ENCODE measurements at regions not wholly inside any gene's neighbourhood (a gene's known extent, or its start where the extent isn't known, plus 50 kb on each side); places are given as distances from the start of the nearest gene placed in this dataset.

- no peak for DNase-seq
These were observed 760.9 kb downstream of the KCNJ18 start for GRCh38 chr17:22453181-22453580.

- no peak for DNase-seq
These were observed 762.0 kb downstream of the KCNJ18 start for GRCh38 chr17:22454070-22454999.

GRCh38 chr17:22459331-22459952 lies 767.1 kb downstream of the KCNJ18 start:
- DNase-seq: no peak

- DNase-seq: no peak
These were observed 767.6 kb downstream of the KCNJ18 start for GRCh38 chr17:22459953-22460350.

GRCh38 chr17:22460461-22461063 lies 768.2 kb downstream of the KCNJ18 start:
- DNase-seq: no peak

- DNase-seq: no peak
These were observed 769.3 kb downstream of the KCNJ18 start for GRCh38 chr17:22461460-22462145.

GRCh38 chr17:22462461-22462860 lies 770.1 kb downstream of the KCNJ18 start:
- no peak for DNase-seq

- no peak for DNase-seq
These were observed 771.0 kb downstream of the KCNJ18 start for GRCh38 chr17:22463110-22463850.

- no peak for DNase-seq
These were observed 771.7 kb downstream of the KCNJ18 start for GRCh38 chr17:22464041-22464440.

GRCh38 chr17:22467720-22468119 lies 775.4 kb downstream of the KCNJ18 start:
- no peak for DNase-seq

- DNase-seq: no peak
These were observed 777.0 kb downstream of the KCNJ18 start for GRCh38 chr17:22469101-22469880.

GRCh38 chr17:22469941-22470340 lies 777.6 kb downstream of the KCNJ18 start:
- no peak for DNase-seq

- DNase-seq: no peak
These were observed 778.3 kb downstream of the KCNJ18 start for GRCh38 chr17:22470411-22471175.

- DNase-seq: no peak
These were observed 792.5 kb downstream of the KCNJ18 start for GRCh38 chr17:22484826-22485225.

GRCh38 chr17:22490399-22490798 lies 798.1 kb downstream of the KCNJ18 start:
- no peak for DNase-seq

- DNase-seq: no peak
These were observed 800.0 kb downstream of the KCNJ18 start for GRCh38 chr17:22492331-22492730.

GRCh38 chr17:22496450-22496849 lies 804.1 kb downstream of the KCNJ18 start:
- DNase-seq: no peak

GRCh38 chr17:22503322-22503899 lies 811.1 kb downstream of the KCNJ18 start:
- DNase-seq: no peak

- no peak for DNase-seq
These were observed 813.3 kb downstream of the KCNJ18 start for GRCh38 chr17:22505660-22506059.

- DNase-seq: no peak
These were observed 813.9 kb downstream of the KCNJ18 start for GRCh38 chr17:22506231-22506630.

- DNase-seq: no peak
These were observed 814.5 kb downstream of the KCNJ18 start for GRCh38 chr17:22506861-22507260.
